HepG2 (cell line): ENCODE measurements at regions not wholly inside any gene's neighbourhood (a gene's known extent, or its start where the extent isn't known, plus 50 kb on each side); places are given as distances from the start of the nearest gene placed in this dataset.

Experiments used
- ATAC-seq: fragments of 200-7000 bp; cut with Tn5 transposase; 3 replicates; pipeline ENCODE4 v1.9.1; 2020; ENCODE audit warnings: mild to moderate bottlenecking, moderate library complexity
- BruUV-seq: library from RNA; stranded (reverse); fragments of 400-500 nt; replicated peaks from 2 replicates; lab custom pipeline; 2021; lab: Mats Ljungman, UMichigan
- CTCF ChIA-PET: fragments of 300-600 bp; formaldehyde crosslinking; extraction: SDS; loops from one replicate; lab custom pipeline; 2021; ENCODE audit warnings: low total read pairs, inconsistent platforms, low intra/inter-chr PET ratio; lab: Yijun Ruan, JAX
- POLR2A ChIA-PET: fragments of 350-600 bp; sonication (Branson Sonifier 250); formaldehyde crosslinking; loops from one replicate; lab custom pipeline; 2020; ENCODE audit warnings: antibody characterized with exemption, inconsistent platforms; lab: Yijun Ruan, JAX
- DNase-seq: peaks from one replicate; pipeline ENCODE4 v3.0.0-alpha.2; 2015; ENCODE audit warnings: low spot score
- FAIRE-seq: peaks from 3 replicates; lab custom pipeline; 2011; peaks lifted over from hg19 to GRCh38; lab: Jason Lieb, UNC
- H2AFZ ChIP-seq: one replicate; pipeline ENCODE4 v1.6.1; 2011; ENCODE audit warnings: low read length, inconsistent platforms
- H3K27ac ChIP-seq: fragments of 300-600 bp; 3 replicates; pipeline ENCODE4 v1.8.0; 2011; ENCODE audit warnings: mixed run types, mild to moderate bottlenecking, mixed read lengths, low read length, inconsistent platforms; ENCODE audit not compliant: insufficient read depth; ENCODE audit errors: extremely low read length
- H3K27me3 ChIP-seq, 2 experiments: fragments of 200-600 bp in 1 of 2; 2 replicates in 1 of 2; 3 replicates in 1 of 2; pipeline versions ENCODE4 v1.6.0 to v1.8.0; 2011; ENCODE audit warnings: low read length in 2 of 2, mild to moderate bottlenecking in 2 of 2, moderate library complexity in 2 of 2, inconsistent platforms in 1 of 2; ENCODE audit not compliant: insufficient read depth in 2 of 2, control insufficient read depth in 1 of 2
- H3K36me3 ChIP-seq, 2 experiments: fragments of 200-600 bp in 1 of 2; replicated peaks in 1 of 2; 2 replicates in 1 of 2; 3 replicates in 1 of 2; pipeline versions ENCODE4 v1.5.1 to v1.8.0; 2011; ENCODE audit warnings: low read length in 2 of 2, inconsistent platforms in 1 of 2; ENCODE audit not compliant: insufficient read depth in 2 of 2, control insufficient read depth in 1 of 2
- H3K4me1 ChIP-seq: 2 replicates; pipeline ENCODE4 v1.5.1; 2012; ENCODE audit warnings: low read length, inconsistent platforms; ENCODE audit not compliant: insufficient read depth
- H3K4me2 ChIP-seq: 2 replicates; pipeline ENCODE4 v1.6.0; 2011; ENCODE audit warnings: low read depth, low read length, inconsistent platforms
- H3K4me3 ChIP-seq, 3 experiments: fragments of 200-600 bp in 1 of 3; sonication (generic), shearing (Covaris generic) in 1 of 3; replicated peaks in 1 of 3; 2 replicates each; pipeline ENCODE4 v1.5.1; 2011 to 2016; ENCODE audit warnings: low read length in 3 of 3, inconsistent platforms in 2 of 3, low read depth in 2 of 3, mild to moderate bottlenecking in 2 of 3, control low read depth in 1 of 3, mixed read lengths in 1 of 3; ENCODE audit not compliant: insufficient read depth in 1 of 3
- H3K79me2 ChIP-seq: one replicate; pipeline ENCODE4 v1.6.1; 2011; ENCODE audit warnings: low read length, inconsistent platforms; ENCODE audit not compliant: insufficient read depth
- H3K9ac ChIP-seq: 2 replicates; pipeline ENCODE4 v1.6.0; 2011; ENCODE audit warnings: mild to moderate bottlenecking, low read depth, low read length, inconsistent platforms; ENCODE audit not compliant: insufficient read depth
- H3K9me3 ChIP-seq: 2 replicates; pipeline ENCODE4 v1.5.1; 2012; ENCODE audit warnings: mild to moderate bottlenecking, low read length
- H4K20me1 ChIP-seq: 2 replicates; pipeline ENCODE4 v1.6.0; 2011; ENCODE audit warnings: inconsistent platforms, mild to moderate bottlenecking, low read length, moderate library complexity; ENCODE audit not compliant: insufficient read depth
- ELF4 ChIP-seq: sonication (generic); formaldehyde crosslinking; IDR thresholded peaks from 2 replicates; pipeline ENCODE4 v1.5.0; 2020; ENCODE audit warnings: missing genetic modification reagents, mild to moderate bottlenecking, moderate library complexity, borderline replicate concordance
- GLI4 ChIP-seq: sonication (generic); formaldehyde crosslinking; IDR thresholded peaks from 2 replicates; pipeline ENCODE4 v1.5.1; 2020; ENCODE audit warnings: missing genetic modification reagents, mild to moderate bottlenecking, moderate library complexity, borderline replicate concordance
- KLF9 ChIP-seq: IDR thresholded peaks from 2 replicates; pipeline ENCODE4 v1.6.1; 2016; ENCODE audit warnings: low read depth
- LCORL ChIP-seq, 2 experiments: fragments of 450-650 bp in 1 of 2; sonication (generic) in 1 of 2; formaldehyde crosslinking in 1 of 2; IDR thresholded peaks; 2 replicates each; pipeline versions ENCODE4 v1.5.0 to v1.6.1; 2017 to 2020; ENCODE audit warnings: antibody characterized with exemption in 1 of 2, missing genetic modification reagents in 1 of 2
- SP4 ChIP-seq: sonication (generic); formaldehyde crosslinking; IDR thresholded peaks from 2 replicates; pipeline ENCODE4 v1.8.1; 2023; ENCODE audit warnings: mild to moderate bottlenecking, missing genetic modification reagents
- ZNF570 ChIP-seq: sonication (generic); formaldehyde crosslinking; IDR thresholded peaks from 2 replicates; pipeline ENCODE4 v1.4.0; 2020; ENCODE audit warnings: mild to moderate bottlenecking, missing genetic modification reagents, borderline replicate concordance
- ZNF766 ChIP-seq: sonication (generic); formaldehyde crosslinking; IDR thresholded peaks from 2 replicates; pipeline ENCODE4 v1.5.0; 2020; ENCODE audit warnings: missing genetic modification reagents, borderline replicate concordance
- WGBS: methylation state at CpG from one replicate; pipeline ENCODE4 v1.1.6; 2017; ENCODE audit warnings: low lambda C conversion rate; 5-methylcytosine and 5-hydroxymethylcytosine counted together
- in situ Hi-C: cut with HindIII; loops from 2 replicates; pipeline ENCODE4 v1.10.0; 2017; ENCODE audit warnings: low pct_unique_long_range_greater_than_20kb; ENCODE audit not compliant: extremely low pct_ligation_motif_present
- intact Hi-C: fragments of 100-400 bp; cut with micrococcal nuclease; formaldehyde crosslinking; loops from one replicate; pipeline ENCODE4 v1.10.0; 2022; ENCODE audit not compliant: unreplicated experiment
- TF ChIP-seq, protein P1 (sequence below): sonication (generic); formaldehyde crosslinking; IDR thresholded peaks from 2 replicates; pipeline ENCODE4 v1.4.0; 2020; ENCODE audit warnings: missing genetic modification reagents
- TF ChIP-seq, protein P2 (sequence below): sonication (generic); formaldehyde crosslinking; IDR thresholded peaks from 2 replicates; pipeline ENCODE4 v1.9.0; 2021; ENCODE audit warnings: missing genetic modification reagents, borderline replicate concordance
- TF ChIP-seq, protein P3 (sequence below): sonication (generic); formaldehyde crosslinking; conservative IDR thresholded peaks from 2 replicates; pipeline ENCODE4 v1.4.0; 2020; ENCODE audit warnings: mild to moderate bottlenecking, missing genetic modification reagents, moderate library complexity
- TF ChIP-seq, protein P4 (sequence below): sonication (generic); formaldehyde crosslinking; IDR thresholded peaks from 2 replicates; pipeline ENCODE4 v1.8.0; 2022; ENCODE audit warnings: mild to moderate bottlenecking, missing genetic modification reagents; ENCODE audit not compliant: insufficient replicate concordance

DNA sequence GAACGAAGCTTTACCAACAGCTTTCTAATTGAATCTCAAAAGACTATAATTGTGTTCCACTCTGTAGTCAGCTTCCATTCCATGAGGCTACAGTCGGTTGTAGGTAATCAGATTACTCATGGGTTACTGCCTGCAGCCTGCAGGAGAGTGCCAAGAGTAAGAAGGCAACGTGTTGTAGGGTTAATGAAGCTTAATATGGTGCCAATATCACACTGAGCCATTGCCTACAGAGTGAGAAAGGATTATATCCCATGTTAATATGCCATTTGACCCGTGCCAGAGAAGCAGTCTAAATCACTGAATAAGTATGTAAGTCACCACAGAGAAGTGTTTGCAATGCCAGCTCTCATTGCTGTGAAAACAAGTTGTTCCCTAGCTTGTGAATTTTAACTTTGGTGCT, 734.5 kb upstream of the ACVR2A start:
- ChIA-PET POLR2A (no interaction called here), CTCF (no interaction called here)
- 0% methylated on average over 4 of the region's 4 CpGs for WGBS
- Histone ChIP-seq H2AFZ (no peak overlapping the region), H3K27ac (no peak overlapping the region), H3K9me3 (0 out of 2 replicates have a peak, but pooled peaks cover 14% of the 10 kb centered on the region), H3K4me2 (no peak overlapping the region), H3K4me3 (no peak overlapping the region), H3K4me1 (no peaks in the 10 kb centered on the region), H4K20me1 (no peaks in the 10 kb centered on the region), H3K27me3 (no peaks in the 10 kb centered on the region), H3K9ac (no peak overlapping the region), H3K36me3 (no peaks in the 10 kb centered on the region), H3K79me2 (no peaks in the 10 kb centered on the region)
- no peak for ATAC-seq
- BruUV-seq: no TSS peak
- no peak for FAIRE-seq
- no peak for DNase-seq
- intact Hi-C loops: no loop called here
- in situ Hi-C loops: no loop called here
- no peak for TF ChIP-seq ZNF766 (CRISPR knock-in tag)
- TF ChIP-seq, protein P1, sequence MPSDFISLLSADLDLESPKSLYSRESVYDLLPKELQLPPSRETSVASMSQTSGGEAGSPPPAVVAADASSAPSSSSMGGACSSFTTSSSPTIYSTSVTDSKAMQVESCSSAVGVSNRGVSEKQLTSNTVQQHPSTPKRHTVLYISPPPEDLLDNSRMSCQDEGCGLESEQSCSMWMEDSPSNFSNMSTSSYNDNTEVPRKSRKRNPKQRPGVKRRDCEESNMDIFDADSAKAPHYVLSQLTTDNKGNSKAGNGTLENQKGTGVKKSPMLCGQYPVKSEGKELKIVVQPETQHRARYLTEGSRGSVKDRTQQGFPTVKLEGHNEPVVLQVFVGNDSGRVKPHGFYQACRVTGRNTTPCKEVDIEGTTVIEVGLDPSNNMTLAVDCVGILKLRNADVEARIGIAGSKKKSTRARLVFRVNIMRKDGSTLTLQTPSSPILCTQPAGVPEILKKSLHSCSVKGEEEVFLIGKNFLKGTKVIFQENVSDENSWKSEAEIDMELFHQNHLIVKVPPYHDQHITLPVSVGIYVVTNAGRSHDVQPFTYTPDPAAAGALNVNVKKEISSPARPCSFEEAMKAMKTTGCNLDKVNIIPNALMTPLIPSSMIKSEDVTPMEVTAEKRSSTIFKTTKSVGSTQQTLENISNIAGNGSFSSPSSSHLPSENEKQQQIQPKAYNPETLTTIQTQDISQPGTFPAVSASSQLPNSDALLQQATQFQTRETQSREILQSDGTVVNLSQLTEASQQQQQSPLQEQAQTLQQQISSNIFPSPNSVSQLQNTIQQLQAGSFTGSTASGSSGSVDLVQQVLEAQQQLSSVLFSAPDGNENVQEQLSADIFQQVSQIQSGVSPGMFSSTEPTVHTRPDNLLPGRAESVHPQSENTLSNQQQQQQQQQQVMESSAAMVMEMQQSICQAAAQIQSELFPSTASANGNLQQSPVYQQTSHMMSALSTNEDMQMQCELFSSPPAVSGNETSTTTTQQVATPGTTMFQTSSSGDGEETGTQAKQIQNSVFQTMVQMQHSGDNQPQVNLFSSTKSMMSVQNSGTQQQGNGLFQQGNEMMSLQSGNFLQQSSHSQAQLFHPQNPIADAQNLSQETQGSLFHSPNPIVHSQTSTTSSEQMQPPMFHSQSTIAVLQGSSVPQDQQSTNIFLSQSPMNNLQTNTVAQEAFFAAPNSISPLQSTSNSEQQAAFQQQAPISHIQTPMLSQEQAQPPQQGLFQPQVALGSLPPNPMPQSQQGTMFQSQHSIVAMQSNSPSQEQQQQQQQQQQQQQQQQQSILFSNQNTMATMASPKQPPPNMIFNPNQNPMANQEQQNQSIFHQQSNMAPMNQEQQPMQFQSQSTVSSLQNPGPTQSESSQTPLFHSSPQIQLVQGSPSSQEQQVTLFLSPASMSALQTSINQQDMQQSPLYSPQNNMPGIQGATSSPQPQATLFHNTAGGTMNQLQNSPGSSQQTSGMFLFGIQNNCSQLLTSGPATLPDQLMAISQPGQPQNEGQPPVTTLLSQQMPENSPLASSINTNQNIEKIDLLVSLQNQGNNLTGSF: no peak
- TF ChIP-seq, protein P2, sequence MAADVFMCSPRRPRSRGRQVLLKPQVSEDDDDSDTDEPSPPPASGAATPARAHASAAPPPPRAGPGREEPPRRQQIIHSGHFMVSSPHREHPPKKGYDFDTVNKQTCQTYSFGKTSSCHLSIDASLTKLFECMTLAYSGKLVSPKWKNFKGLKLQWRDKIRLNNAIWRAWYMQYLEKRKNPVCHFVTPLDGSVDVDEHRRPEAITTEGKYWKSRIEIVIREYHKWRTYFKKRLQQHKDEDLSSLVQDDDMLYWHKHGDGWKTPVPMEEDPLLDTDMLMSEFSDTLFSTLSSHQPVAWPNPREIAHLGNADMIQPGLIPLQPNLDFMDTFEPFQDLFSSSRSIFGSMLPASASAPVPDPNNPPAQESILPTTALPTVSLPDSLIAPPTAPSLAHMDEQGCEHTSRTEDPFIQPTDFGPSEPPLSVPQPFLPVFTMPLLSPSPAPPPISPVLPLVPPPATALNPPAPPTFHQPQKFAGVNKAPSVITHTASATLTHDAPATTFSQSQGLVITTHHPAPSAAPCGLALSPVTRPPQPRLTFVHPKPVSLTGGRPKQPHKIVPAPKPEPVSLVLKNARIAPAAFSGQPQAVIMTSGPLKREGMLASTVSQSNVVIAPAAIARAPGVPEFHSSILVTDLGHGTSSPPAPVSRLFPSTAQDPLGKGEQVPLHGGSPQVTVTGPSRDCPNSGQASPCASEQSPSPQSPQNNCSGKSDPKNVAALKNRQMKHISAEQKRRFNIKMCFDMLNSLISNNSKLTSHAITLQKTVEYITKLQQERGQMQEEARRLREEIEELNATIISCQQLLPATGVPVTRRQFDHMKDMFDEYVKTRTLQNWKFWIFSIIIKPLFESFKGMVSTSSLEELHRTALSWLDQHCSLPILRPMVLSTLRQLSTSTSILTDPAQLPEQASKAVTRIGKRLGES (CRISPR knock-in tag): no peak
- TF ChIP-seq ZNF570: no peak
- TF ChIP-seq LCORL (IDR thresholded peaks at IDR 0.05): no peak
- no peak for TF ChIP-seq LCORL (CRISPR knock-in tag; IDR thresholded peaks at IDR 0.05)
- TF ChIP-seq ELF4 (CRISPR knock-in tag): no peak
- TF ChIP-seq GLI4 (CRISPR knock-in tag): no peak
- no peak for TF ChIP-seq SP4 (CRISPR knock-in tag)
- TF ChIP-seq KLF9 (CRISPR knock-in tag): no peak
- TF ChIP-seq, protein P3, sequence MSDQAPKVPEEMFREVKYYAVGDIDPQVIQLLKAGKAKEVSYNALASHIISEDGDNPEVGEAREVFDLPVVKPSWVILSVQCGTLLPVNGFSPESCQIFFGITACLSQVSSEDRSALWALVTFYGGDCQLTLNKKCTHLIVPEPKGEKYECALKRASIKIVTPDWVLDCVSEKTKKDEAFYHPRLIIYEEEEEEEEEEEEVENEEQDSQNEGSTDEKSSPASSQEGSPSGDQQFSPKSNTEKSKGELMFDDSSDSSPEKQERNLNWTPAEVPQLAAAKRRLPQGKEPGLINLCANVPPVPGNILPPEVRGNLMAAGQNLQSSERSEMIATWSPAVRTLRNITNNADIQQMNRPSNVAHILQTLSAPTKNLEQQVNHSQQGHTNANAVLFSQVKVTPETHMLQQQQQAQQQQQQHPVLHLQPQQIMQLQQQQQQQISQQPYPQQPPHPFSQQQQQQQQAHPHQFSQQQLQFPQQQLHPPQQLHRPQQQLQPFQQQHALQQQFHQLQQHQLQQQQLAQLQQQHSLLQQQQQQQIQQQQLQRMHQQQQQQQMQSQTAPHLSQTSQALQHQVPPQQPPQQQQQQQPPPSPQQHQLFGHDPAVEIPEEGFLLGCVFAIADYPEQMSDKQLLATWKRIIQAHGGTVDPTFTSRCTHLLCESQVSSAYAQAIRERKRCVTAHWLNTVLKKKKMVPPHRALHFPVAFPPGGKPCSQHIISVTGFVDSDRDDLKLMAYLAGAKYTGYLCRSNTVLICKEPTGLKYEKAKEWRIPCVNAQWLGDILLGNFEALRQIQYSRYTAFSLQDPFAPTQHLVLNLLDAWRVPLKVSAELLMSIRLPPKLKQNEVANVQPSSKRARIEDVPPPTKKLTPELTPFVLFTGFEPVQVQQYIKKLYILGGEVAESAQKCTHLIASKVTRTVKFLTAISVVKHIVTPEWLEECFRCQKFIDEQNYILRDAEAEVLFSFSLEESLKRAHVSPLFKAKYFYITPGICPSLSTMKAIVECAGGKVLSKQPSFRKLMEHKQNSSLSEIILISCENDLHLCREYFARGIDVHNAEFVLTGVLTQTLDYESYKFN (CRISPR knock-in tag): no peak
- TF ChIP-seq, protein P4, sequence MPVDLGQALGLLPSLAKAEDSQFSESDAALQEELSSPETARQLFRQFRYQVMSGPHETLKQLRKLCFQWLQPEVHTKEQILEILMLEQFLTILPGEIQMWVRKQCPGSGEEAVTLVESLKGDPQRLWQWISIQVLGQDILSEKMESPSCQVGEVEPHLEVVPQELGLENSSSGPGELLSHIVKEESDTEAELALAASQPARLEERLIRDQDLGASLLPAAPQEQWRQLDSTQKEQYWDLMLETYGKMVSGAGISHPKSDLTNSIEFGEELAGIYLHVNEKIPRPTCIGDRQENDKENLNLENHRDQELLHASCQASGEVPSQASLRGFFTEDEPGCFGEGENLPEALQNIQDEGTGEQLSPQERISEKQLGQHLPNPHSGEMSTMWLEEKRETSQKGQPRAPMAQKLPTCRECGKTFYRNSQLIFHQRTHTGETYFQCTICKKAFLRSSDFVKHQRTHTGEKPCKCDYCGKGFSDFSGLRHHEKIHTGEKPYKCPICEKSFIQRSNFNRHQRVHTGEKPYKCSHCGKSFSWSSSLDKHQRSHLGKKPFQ (CRISPR knock-in tag): no peak
